ENCODE measurements at regions not wholly inside any gene's neighbourhood (a gene's known extent, or its start where the extent isn't known, plus 50 kb on each side); places are given as distances from the start of the nearest gene placed in this dataset.

DNA sequence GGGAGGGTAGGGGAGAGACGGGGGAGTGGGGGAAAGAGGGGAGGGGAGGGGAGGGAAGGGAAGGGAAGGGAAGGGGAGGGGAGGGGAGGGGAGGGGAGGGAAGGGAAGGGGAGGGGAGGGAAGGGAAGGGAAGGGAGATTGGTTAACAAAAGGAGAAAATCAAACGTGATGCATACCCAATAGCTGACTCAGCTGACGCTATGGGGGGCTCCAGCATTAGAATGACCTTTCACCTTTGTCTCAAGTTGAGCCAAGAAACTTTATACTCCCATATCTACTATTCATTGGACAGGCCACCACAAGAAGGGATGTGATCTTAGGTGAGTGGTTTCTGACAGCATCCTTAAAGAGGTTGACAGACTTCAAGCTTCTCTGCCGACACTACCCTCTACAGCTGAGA, 432.8 kb upstream of the CDH5 start:
- Histone ChIP-seq H3K36me3 (ENCODE audit: control insufficient read depth, insufficient read depth, low read length) (no peaks in the 10 kb centered on the region), H3K4me3 (ENCODE audit: low read depth, low read length) (no peak overlapping the region), H3K27me3 (ENCODE audit: control insufficient read depth, insufficient read depth, low read length) (0 out of 2 replicates have a peak, but pooled peaks cover 3% of the 10 kb centered on the region)
- TF ChIP-seq CTCF (IDR thresholded peaks at IDR 0.05; ENCODE audit: insufficient read depth, low read depth, low read length), result no peak
- no peak for DNase-seq (ENCODE audit: low read depth)
- ChIA-PET POLR2A (no interaction called here), CTCF (interaction anchor here (1.1 kb wide), 1 partner anchor 8 kb away, joined by 3 read pairs; no protein-coding TSS in a partner anchor)

DNA sequence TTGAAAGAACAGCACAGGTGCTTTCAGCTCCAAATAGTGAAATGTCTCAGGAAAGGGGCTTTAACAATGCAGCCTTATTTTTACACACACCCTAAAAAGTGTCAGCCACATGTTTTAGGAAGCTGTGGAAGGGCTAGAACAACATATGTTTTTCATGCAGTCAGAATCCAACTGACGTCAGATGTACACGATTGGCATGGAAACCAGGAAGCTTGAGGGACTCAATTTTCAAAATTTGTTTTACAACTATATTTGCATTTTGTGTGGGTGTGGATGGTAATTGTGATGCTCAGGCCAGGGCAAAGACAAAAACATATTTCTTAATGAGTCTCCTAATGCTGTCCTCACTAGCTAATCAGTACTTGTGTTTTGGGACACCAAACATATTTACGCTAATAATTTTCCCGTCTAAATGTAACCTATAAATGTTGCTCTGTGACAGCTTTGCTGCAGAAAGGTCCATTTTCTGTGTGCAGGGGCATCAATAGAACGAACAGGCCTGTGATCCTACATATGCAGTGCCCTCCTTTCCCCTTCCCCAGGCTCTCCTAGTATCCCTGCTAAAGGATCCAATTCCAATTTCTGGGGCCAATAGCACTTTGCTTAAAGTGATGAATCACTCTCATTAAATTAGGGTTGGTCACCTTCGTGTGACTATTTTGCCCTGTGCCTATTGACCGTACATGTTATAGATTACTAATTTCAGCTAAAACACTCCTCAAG, 434.0 kb upstream of the CDH5 start:
- H3K36me3 ChIP-seq (ENCODE audit: control insufficient read depth, insufficient read depth, low read length), result no peaks in the 10 kb centered on the region
- CTCF ChIA-PET, result interaction anchor here (0.7 to 1.1 kb wide), 4 partner anchors 9 to 29 kb away, joined by 3 to 5 read pairs (median 4); no protein-coding TSS in a partner anchor
- TF ChIP-seq CTCF (IDR thresholded peaks at IDR 0.05; ENCODE audit: insufficient read depth, low read depth, low read length), result no peak
- H3K27me3 ChIP-seq (ENCODE audit: control insufficient read depth, insufficient read depth, low read length), result 0 out of 2 replicates have a peak, but pooled peaks cover 3% of the 10 kb centered on the region
- no peak for DNase-seq (ENCODE audit: low read depth)
- POLR2A ChIA-PET, result no interaction called here
- no peak overlapping the region for H3K4me3 ChIP-seq (ENCODE audit: low read depth, low read length)

DNA sequence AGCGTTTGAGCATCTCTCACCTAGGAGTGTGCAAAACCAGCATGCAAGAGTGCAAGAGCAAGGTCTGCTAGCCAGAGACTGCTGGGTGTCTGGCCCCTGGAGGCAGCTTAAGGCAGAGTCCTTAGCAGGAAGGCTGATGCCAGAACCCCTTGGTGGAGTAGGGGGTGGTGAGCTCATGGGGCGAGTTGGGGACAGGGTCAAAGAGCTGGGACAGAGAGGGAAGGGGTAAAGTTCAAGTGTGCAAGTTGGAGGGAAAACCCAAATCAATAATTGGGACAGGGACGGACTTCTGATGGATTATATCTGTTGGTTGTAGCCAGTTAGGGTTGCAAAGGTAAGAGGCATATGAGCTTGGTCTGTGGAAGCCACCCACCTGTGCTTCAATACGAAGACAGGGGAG, 443.6 kb upstream of the CDH5 start:
- DNase-seq (ENCODE audit: low read depth), result no peak
- no peaks in the 10 kb centered on the region for H3K36me3 ChIP-seq (ENCODE audit: control insufficient read depth, insufficient read depth, low read length)
- CTCF ChIA-PET, result interaction anchor here (1.5 to 1.6 kb wide), 2 partner anchors 9 to 14 kb away, joined by 3 read pairs; no protein-coding TSS in a partner anchor
- H3K27me3 ChIP-seq (ENCODE audit: control insufficient read depth, insufficient read depth, low read length), result peaks cover 3% of the 10 kb centered on the region
- POLR2A ChIA-PET, result no interaction called here
- no peak overlapping the region for H3K4me3 ChIP-seq (ENCODE audit: low read depth, low read length)
- TF ChIP-seq CTCF (IDR thresholded peaks at IDR 0.05; ENCODE audit: insufficient read depth, low read depth, low read length), result no peak

DNA sequence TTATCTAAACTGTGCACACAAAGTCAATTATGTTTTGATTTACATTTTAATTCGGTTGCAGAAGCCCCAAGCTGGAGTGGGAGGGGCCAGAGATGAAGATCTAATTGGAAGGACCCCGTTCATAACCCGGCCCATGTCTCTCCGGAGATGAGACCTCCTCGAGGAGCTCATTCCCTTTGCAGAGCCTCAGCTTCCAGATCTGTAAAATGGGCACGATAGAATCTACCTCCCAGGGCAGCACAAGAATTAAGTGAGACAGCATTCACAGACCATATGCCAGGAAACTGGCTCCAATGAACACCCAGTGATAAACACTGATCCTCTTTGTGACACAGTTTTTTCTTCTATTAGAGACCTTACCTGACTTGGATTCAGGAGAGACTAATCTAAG, 446.5 kb upstream of the CDH5 start:
- TF ChIP-seq CTCF (IDR thresholded peaks at IDR 0.05; ENCODE audit: insufficient read depth, low read depth, low read length), result no peak
- ChIA-PET CTCF (interaction anchor here (0.8 kb wide), 1 partner anchor 47 kb away, joined by 3 read pairs; no protein-coding TSS in a partner anchor), POLR2A (no interaction called here)
- Histone ChIP-seq H3K4me3 (ENCODE audit: low read depth, low read length) (no peak overlapping the region), H3K36me3 (ENCODE audit: control insufficient read depth, insufficient read depth, low read length) (no peaks in the 10 kb centered on the region), H3K27me3 (ENCODE audit: control insufficient read depth, insufficient read depth, low read length) (peaks cover 4% of the 10 kb centered on the region)
- DNase-seq (ENCODE audit: low read depth), result no peak

DNA sequence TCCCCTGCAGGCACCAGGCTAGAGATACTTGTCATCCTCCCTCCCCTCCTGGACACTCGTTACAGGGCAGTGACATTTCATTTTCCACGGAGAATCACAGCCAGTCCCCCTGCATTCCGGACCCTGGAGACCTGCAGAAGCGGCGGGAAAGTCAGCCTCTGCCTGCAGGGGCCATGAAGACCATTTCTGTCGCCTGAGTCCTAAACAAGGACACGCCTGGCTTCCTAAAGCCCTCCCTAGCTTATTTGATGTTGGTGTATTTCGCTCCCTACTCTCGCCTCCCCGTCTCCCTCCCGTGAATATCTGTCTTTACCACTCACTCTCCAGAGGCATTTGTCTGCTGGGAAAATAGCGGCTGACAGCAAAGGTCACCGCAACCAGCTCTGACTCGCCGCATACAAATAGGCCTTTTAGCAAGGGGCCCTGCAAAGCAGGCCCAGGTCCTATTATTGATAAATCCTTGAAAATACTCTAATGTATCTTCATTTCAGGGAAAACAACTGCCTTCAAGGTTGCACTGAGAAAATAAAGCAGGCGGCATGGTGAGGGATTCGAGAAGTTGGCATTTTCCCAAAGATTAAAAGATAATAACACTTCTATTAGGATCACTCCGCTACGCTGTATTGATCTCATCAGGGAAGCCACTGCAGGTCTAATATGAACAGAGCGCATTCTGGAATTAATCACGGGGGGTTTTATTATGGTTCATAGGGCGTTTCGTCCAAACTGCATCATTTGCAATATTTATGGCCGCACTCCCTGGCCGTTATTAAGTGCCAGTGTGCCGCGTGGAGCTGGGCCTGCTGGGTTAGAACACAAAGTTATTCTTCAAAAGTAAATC, 447.1 kb upstream of the CDH5 start:
- CTCF ChIA-PET, result interaction anchor here (0.8 kb wide), 1 partner anchor 46 kb away, joined by 3 read pairs; no protein-coding TSS in a partner anchor
- no peaks in the 10 kb centered on the region for H3K36me3 ChIP-seq (ENCODE audit: control insufficient read depth, insufficient read depth, low read length)

More for the DNA sequence above, 447.1 kb upstream of the CDH5 start:
- no peak for TF ChIP-seq CTCF (IDR thresholded peaks at IDR 0.05; ENCODE audit: insufficient read depth, low read depth, low read length)
- POLR2A ChIA-PET, result no interaction called here
- Histone ChIP-seq H3K4me3 (ENCODE audit: low read depth, low read length) (no peak overlapping the region), H3K27me3 (ENCODE audit: control insufficient read depth, insufficient read depth, low read length) (peaks cover 4% of the 10 kb centered on the region)
- DNase-seq (ENCODE audit: low read depth), result no peak
